GM19035 (cell line): ENCODE measurements at regions not wholly inside any gene's neighbourhood (a gene's known extent, or its start where the extent isn't known, plus 50 kb on each side); places are given as distances from the start of the nearest gene placed in this dataset.

Experiments used
- ATAC-seq: cut with Tn5 transposase; IDR thresholded peaks from one replicate; pipeline ENCODE4 v1.9.1; 2021; ENCODE audit not compliant: unreplicated experiment

DNA sequence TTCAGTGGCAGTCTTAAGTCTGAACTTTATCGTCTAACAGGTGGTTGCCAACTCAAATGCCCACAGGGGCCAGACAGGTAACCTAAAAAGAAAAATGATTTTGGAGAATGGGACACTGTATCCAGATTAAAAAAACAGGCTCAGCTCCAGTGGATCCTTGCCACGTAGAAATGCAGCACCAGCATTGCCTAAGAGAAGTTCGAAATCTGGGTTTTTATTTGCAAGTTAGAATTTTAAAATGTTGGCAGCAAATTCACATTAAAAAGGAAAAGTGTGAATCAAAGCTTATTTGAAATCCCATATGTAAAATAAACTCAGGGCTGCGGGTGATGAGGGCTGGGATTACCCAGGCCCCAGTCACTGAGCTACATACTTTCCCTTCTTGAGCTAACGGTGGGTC is 408.5 kb upstream of the SUCLG2 start:
- ATAC-seq: no peak

GRCh38 chr3:68060910-68061309 is 406.5 kb upstream of the SUCLG2 start:
- no peak for ATAC-seq

DNA sequence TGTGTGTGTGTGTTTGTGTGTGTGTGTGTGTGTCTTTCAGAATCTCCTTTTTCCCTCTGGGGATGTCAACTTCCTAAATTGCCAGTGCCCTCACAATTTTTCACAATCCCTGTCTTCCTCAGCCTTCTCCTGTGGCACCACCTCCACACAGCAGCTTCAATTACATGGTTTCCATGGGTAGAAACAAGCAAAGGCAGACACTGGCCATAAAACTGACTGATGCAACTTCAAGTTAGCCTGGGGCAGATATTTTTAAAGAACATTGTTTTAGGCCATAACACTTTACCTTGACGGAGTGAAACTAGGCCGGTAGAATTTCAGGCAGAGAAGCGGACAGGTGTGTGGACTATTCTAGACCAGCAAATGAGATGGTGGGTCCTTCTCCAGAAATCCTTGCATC is 405.8 kb upstream of the SUCLG2 start:
- ATAC-seq: no peak

DNA sequence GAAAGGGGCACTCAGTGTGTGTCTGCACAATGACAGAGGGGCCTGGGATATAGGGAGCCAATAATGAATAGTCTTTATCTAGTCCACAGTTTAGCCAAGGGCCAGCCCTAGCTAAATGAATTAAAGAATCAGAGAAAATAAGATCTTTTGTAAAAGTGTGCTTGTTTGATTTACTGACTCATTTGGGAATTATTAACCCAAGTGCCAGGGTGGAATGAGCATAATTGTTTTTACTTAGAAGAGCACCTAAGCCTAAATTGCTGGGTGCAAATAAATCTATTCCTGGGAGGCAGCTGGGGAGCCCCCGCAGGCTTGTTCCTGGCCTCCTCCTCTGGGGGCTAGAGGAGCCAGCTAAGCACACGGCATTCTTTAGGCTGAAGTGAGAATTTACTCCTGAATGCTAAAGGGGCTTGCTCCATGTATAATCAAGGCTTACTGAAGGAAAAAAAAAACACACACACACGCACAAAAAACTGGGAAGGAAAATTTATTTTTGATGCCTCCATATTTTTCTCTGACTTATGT is 405.3 kb upstream of the SUCLG2 start:
- ATAC-seq: no peak

DNA sequence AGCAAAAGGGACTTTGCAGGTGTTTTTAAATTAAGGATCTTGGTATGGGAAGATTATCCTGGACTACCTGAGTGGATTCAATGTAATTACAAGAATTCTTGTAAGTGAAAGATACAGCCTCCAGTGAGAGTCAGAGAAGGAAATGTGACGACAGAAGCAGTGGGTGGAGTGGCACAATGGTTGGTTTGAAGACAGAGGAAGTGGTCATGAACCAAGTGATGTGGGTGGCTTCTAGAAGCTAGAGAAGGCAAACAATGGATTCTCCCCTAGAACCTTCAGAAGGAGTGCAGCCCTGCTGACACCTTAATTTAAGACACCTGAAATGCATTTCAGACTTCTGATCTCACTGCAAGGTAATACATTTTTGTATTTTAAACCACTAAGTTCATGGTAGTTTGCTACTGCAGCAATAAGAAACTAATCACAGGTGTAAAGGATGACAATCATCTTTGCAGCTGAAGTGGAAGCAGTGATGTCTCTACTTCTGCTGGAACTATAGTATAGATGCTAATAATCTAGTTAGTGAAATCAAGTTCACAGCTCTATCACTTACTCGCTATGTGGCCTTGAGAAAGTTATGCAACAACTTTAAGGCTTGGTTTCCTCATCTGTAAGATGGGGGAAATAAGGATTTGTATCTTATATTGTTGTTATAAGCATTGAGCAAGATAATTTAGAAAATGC is 403.4 kb upstream of the SUCLG2 start:
- no peak for ATAC-seq

- no peak for ATAC-seq
Observed at GRCh38 chr3:68056556-68056955, 402.1 kb upstream of the SUCLG2 start.

GRCh38 chr3:68055215-68055614 is 400.8 kb upstream of the SUCLG2 start:
- ATAC-seq: no peak

DNA sequence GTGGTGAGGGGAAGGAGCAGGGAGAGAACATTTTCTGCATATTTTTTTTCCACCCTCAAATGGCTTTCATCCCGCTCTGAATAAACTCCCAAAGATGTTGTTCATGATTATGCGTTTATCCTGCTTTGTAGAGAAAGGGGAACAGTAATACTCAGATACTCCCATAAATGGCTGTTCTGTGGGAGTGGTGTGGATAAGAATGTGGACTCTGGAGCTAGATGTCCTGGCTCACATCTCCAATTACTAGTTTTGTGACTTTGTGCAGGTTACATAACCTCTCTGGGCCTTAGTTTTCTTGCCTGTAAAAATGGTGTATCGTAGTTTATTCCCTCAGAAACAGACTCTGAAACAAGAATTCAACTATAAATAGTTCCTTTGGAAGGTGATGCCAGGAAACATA is 395.4 kb upstream of the SUCLG2 start:
- no peak for ATAC-seq

DNA sequence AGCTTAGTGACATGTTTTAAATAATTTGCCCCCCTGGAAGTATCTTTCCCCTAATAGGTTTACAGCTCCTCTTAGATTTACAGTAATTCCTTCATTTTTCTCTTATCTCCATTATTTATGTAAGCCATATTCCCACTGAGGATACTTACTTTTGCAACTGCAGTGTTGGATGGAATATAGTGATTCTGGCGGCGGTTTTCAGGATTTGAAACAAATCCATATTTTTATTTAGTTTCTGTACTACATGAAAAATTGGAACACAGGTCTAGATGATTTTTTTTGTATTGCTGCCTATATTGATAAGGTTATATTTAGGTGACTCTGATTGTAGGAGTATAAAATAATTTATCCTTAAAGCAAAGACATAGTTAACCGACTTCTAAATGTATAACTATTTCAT is 391.6 kb upstream of the SUCLG2 start:
- no peak for ATAC-seq

DNA sequence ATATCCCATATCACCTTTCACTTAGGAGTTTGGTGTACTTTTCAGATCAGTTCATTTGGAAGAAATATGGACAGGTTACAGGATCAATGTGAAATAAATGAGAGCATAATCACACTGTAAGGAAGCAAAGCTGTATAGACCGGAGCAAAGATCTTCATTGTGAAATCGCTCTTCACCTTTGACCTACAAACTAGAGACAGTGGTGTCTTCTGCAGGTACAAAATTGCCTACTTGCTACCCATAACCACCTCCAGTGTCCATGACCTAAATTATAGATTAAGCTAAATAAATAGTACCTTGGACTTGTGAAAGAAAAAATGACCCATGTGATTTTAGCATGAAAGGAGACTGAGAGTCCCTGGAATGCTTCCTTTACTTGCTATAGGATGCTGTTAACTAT is 379.5 kb upstream of the SUCLG2 start:
- no peak for ATAC-seq

GRCh38 chr3:68032209-68032608 is 377.8 kb upstream of the SUCLG2 start:
- ATAC-seq: no peak

- no peak for ATAC-seq
Observed at GRCh38 chr3:68025189-68025588, 370.8 kb upstream of the SUCLG2 start.

- ATAC-seq: no peak
Observed at GRCh38 chr3:68019876-68020275, 365.5 kb upstream of the SUCLG2 start.

GRCh38 chr3:68018275-68018674 is 363.9 kb upstream of the SUCLG2 start:
- ATAC-seq: no peak

DNA sequence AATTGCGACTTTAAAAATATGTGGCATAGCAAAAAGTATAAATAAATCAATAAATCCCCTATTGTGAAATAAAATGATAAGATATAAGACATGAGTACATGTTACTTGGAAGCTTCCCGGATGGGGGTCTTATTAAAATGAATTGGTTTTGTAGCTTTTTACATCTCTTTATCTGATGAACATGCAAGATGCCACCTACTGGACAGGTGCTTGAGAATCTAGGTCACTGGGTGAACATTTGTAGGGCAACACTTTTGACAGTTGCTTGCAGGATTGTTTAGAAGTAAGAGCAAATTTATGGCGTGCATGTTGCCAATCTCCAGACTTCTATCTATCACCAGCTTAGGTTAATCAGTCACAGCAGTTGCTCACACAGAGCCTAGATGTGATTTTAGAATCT is 362.7 kb upstream of the SUCLG2 start:
- no peak for ATAC-seq

- ATAC-seq: no peak
Observed at GRCh38 chr3:68009900-68010299, 355.5 kb upstream of the SUCLG2 start.

DNA sequence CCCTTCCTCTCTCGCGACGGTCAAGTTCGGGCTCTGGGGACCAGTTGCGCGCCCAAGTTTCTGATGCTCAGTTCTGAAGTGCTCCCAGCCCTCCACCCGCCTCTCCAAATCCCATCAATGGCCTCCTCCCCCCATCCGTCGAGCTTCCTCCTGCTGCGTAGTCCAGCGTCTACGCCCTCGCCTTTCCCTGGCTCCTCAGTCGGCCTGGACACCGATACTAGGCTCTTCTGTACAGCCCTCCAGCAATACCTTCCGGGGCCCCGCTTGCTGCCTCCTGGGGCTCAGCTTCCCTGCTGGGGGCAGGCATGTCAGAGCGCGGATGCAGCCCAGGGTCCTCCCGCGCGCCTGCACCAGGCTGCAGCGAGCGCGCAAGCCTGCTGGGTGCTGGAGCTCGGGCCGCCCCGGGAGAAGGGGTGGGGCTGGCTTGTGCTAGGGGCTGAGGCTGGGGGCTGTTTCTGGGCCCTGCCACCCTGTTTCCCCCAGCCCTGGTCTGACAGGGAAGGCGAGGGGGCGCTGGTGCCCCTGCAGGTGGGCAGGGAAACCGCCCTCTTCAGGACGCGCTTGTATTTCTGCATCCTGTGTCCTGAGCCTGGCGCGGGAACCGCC is 353.3 kb upstream of the SUCLG2 start:
- no peak for ATAC-seq

DNA sequence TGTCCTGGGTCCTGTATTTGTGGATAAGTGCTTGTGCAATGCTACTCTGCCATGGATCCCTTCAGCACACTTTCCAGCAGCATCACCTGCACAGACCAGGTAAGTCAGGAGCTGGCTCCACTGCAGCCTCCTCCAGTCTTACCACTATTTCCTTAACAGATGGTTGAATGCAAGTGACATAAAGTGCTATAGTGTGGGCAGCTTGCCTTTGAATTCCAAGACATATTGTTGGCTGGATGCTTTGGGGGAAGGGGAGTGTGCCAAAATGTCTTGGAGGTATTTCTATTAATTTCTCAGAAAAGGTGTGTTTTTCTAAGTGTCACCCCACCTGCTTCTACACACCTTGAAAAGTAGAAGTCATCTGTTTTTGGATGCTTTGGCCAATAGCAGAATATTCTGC is 352.2 kb upstream of the SUCLG2 start:
- no peak for ATAC-seq

- ATAC-seq: no peak
Observed at GRCh38 chr3:68004091-68004490, 349.7 kb upstream of the SUCLG2 start.

GRCh38 chr3:67998281-67998680 is 343.9 kb upstream of the SUCLG2 start:
- ATAC-seq: no peak

- no peak for ATAC-seq
Observed at GRCh38 chr3:67995206-67995605, 340.8 kb upstream of the SUCLG2 start.

- ATAC-seq: no peak
Observed at GRCh38 chr3:67986706-67987105, 332.3 kb upstream of the SUCLG2 start.

DNA sequence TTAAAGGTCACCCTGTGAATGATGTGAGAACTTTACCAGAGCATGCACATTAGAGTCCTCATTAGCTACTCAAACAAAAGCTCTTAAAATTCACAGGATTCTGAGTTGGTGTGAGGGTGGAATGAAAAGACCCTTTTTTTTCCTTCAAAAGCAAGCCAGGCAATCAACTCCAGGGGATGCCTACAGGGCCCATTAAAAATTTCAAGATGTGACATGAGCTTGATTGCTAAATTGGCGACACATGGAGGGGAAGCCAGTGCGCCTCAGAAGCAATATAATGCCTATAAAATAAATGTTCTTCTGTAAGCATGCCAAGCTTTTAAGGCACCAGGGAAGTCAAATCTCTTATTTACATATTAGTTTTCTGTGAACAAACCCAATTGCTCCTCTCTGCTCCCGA is 328.8 kb upstream of the SUCLG2 start:
- no peak for ATAC-seq
